Activated naive CD8-positive, alpha-beta T cell treated with anti-CD3 and anti-CD28 coated beads, Interleukin-2, amount 10 ng/mL, durations not matched to agents 7 days and 5 days (primary cell): ENCODE measurements at regions not wholly inside any gene's neighbourhood (a gene's known extent, or its start where the extent isn't known, plus 50 kb on each side); places are given as distances from the start of the nearest gene placed in this dataset.

Source experiments
- ATAC-seq: fragments of 150-1000 bp; cut with Tn5 transposase; one replicate; pipeline ENCODE4 v1.10.0; 2021; ENCODE audit warnings: low read depth, moderate library complexity
- POLR2A ChIA-PET: fragments of 350-600 bp; sonication (Branson Sonifier 250); formaldehyde crosslinking; loops from one replicate; lab custom pipeline; 2021; ENCODE audit warnings: antibody characterized with exemption; lab: Charles Lee
- DNase-seq: peaks from one replicate; pipeline ENCODE4 v3.0.0; 2021
- H3K27ac Mint-ChIP-seq: one replicate; pipeline ENCODE4 v1.8.0; 2022; ENCODE audit warnings: mild to moderate bottlenecking, mixed read lengths
- H3K27me3 Mint-ChIP-seq: one replicate; pipeline ENCODE4 v1.8.0; 2022; ENCODE audit warnings: mild to moderate bottlenecking, moderate library complexity, mixed read lengths
- H3K36me3 Mint-ChIP-seq: one replicate; pipeline ENCODE4 v1.8.0; 2021; ENCODE audit warnings: mild to moderate bottlenecking, mixed read lengths
- H3K4me1 Mint-ChIP-seq: one replicate; pipeline ENCODE4 v1.8.0; 2021; ENCODE audit warnings: mixed read lengths
- H3K4me3 Mint-ChIP-seq: one replicate; pipeline ENCODE4 v1.8.0; 2022; ENCODE audit warnings: mild to moderate bottlenecking, moderate library complexity, mixed read lengths
- H3K9me3 Mint-ChIP-seq: one replicate; pipeline ENCODE4 v1.8.0; 2021; ENCODE audit warnings: mixed read lengths

GRCh38 chr11:62073061-62073460, 50.8 kb upstream of the INCENP start:
- Mint-ChIP-seq H3K4me3 (no peak overlapping the region), H3K27me3 (peaks cover 10% of the 10 kb centered on the region), H3K9me3 (no peaks in the 10 kb centered on the region), H3K4me1 (no peaks in the 10 kb centered on the region), H3K36me3 (no peaks in the 10 kb centered on the region), H3K27ac (no peak overlapping the region)
- POLR2A ChIA-PET = no interaction called here
- no peak for DNase-seq
- ATAC-seq = no peak

- ATAC-seq (no peak), DNase-seq (no peak)
- Mint-ChIP-seq H3K4me3 (no peak overlapping the region), H3K36me3 (no peaks in the 10 kb centered on the region), H3K4me1 (no peaks in the 10 kb centered on the region), H3K9me3 (no peaks in the 10 kb centered on the region), H3K27ac (no peak overlapping the region), H3K27me3 (peaks cover 12% of the 10 kb centered on the region)
- POLR2A ChIA-PET = no interaction called here
These were observed 52.4 kb upstream of the INCENP start for GRCh38 chr11:62071408-62071807.

- ATAC-seq = no peak
- Mint-ChIP-seq H3K4me3 (no peak overlapping the region), H3K27ac (no peak overlapping the region), H3K9me3 (no peaks in the 10 kb centered on the region), H3K36me3 (no peaks in the 10 kb centered on the region), H3K27me3 (peaks cover 13% of the 10 kb centered on the region), H3K4me1 (no peaks in the 10 kb centered on the region)
- DNase-seq = no peak
- POLR2A ChIA-PET = no interaction called here
These were observed 53.6 kb upstream of the INCENP start for GRCh38 chr11:62069986-62070919.

DNA sequence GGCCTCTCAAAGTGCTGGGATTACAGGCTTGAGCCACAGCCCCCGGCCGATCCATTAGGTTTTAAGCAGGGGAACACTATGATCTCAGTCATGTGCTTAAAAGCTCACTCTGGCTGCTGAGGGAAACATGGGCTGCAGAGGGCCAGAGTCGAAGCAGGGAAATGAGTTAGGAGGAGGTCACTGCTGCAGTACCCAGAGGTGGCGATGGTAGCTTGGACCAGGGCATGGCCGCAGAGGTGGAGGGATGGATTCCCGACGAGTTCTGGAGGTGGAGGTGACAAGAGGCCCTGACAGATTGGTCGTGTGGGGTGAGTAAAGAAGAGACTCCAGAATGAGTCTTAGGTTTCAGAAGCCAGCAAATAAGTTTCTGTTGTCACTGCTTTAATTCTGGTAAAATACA, 54.4 kb upstream of the INCENP start:
- Mint-ChIP-seq H3K4me3 (no peak overlapping the region), H3K27me3 (peaks cover 13% of the 10 kb centered on the region), H3K27ac (no peak overlapping the region), H3K36me3 (no peaks in the 10 kb centered on the region), H3K4me1 (no peaks in the 10 kb centered on the region), H3K9me3 (no peaks in the 10 kb centered on the region)
- POLR2A ChIA-PET = no interaction called here
- DNase-seq (no peak), ATAC-seq (no peak)

DNA sequence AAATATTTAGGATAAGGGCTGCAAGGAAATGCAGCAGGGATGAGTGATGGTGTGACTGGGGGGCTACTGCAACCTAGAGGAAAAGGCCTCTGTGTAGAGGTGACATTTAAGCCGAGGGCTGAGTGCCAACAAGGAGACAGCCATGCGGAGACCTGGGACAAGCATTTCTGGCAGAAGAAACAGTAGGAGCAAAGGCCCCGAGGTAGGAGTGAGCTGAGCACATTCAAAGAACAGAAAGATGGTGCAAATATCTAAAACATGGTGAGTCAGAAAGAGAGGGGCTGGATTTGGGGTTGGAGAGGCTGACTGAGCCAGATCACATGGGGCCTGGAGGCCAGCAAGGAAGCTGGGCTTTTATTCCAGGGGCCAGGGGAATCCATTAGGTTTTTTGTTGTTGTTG, 55.1 kb upstream of the INCENP start:
- H3K36me3 Mint-ChIP-seq = no peaks in the 10 kb centered on the region
- no peak for DNase-seq
- no peak overlapping the region for H3K4me3 Mint-ChIP-seq
- peaks cover 13% of the 10 kb centered on the region for H3K27me3 Mint-ChIP-seq
- no peaks in the 10 kb centered on the region for H3K4me1 Mint-ChIP-seq
- POLR2A ChIA-PET = no interaction called here
- H3K9me3 Mint-ChIP-seq = no peaks in the 10 kb centered on the region
- ATAC-seq = no peak
- H3K27ac Mint-ChIP-seq = no peak overlapping the region

GRCh38 chr11:62067741-62068140, 56.1 kb upstream of the INCENP start:
- POLR2A ChIA-PET = no interaction called here
- H3K27me3 Mint-ChIP-seq = peaks cover 13% of the 10 kb centered on the region
- H3K27ac Mint-ChIP-seq = no peak overlapping the region
- H3K4me3 Mint-ChIP-seq = no peak overlapping the region
- no peaks in the 10 kb centered on the region for H3K36me3 Mint-ChIP-seq
- no peaks in the 10 kb centered on the region for H3K9me3 Mint-ChIP-seq
- ATAC-seq = no peak
- no peaks in the 10 kb centered on the region for H3K4me1 Mint-ChIP-seq
- no peak for DNase-seq

DNA sequence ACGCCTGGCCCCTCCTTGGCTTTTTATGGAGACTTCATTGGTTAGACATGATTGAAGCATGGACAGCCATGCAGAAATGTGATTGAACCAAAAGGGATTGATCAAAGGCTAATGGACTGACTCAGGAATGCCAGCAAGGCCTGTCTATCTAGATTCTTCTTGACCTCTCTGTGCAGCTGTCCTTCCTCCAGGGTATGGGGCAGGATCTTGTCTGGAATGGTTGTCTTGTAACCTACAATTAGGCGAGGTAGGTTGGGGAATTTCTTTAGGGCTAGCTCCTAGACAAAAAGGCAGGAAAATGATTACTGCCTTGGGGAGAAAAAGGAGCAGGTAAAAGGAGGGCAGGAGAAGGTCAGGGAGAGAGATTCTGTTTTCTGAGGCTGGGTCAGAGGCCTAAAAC, 59.6 kb upstream of the INCENP start:
- Mint-ChIP-seq H3K9me3 (no peaks in the 10 kb centered on the region), H3K27ac (no peak overlapping the region), H3K27me3 (peaks cover 8% of the 10 kb centered on the region), H3K36me3 (no peaks in the 10 kb centered on the region), H3K4me1 (no peaks in the 10 kb centered on the region), H3K4me3 (no peak overlapping the region)
- DNase-seq = no peak
- no peak for ATAC-seq
- POLR2A ChIA-PET = no interaction called here

- DNase-seq (no peak), ATAC-seq (no peak)
- H3K4me3 Mint-ChIP-seq = no peak overlapping the region
- POLR2A ChIA-PET = interaction anchor here (0.5 to 0.6 kb wide), 2 partner anchors 187 to 194 kb away, joined by 4 to 5 read pairs; no protein-coding TSS in a partner anchor
- H3K36me3 Mint-ChIP-seq = no peaks in the 10 kb centered on the region
- no peak overlapping the region for H3K27ac Mint-ChIP-seq
- peaks cover 3% of the 10 kb centered on the region for H3K27me3 Mint-ChIP-seq
- H3K4me1 Mint-ChIP-seq = no peaks in the 10 kb centered on the region
- no peaks in the 10 kb centered on the region for H3K9me3 Mint-ChIP-seq
These were observed 61.5 kb upstream of the INCENP start for GRCh38 chr11:62062223-62062861.

- no peaks in the 10 kb centered on the region for H3K4me1 Mint-ChIP-seq
- no peaks in the 10 kb centered on the region for H3K36me3 Mint-ChIP-seq
- H3K4me3 Mint-ChIP-seq = no peak overlapping the region
- POLR2A ChIA-PET = no interaction called here
- no peaks in the 10 kb centered on the region for H3K9me3 Mint-ChIP-seq
- ATAC-seq = no peak
- H3K27ac Mint-ChIP-seq = no peak overlapping the region
- DNase-seq = no peak
- peaks cover 3% of the 10 kb centered on the region for H3K27me3 Mint-ChIP-seq
These were observed 62.2 kb upstream of the INCENP start for GRCh38 chr11:62061356-62062222.

GRCh38 chr11:62057069-62057468, 66.7 kb upstream of the INCENP start:
- POLR2A ChIA-PET = no interaction called here
- Mint-ChIP-seq H3K27me3 (peaks cover 9% of the 10 kb centered on the region), H3K4me3 (no peak overlapping the region), H3K9me3 (no peaks in the 10 kb centered on the region), H3K27ac (no peak overlapping the region), H3K36me3 (no peaks in the 10 kb centered on the region), H3K4me1 (no peaks in the 10 kb centered on the region)
- ATAC-seq (no peak), DNase-seq (no peak)

- no peak overlapping the region for H3K27ac Mint-ChIP-seq
- ATAC-seq (no peak), DNase-seq (no peak)
- POLR2A ChIA-PET = no interaction called here
- no peak overlapping the region for H3K4me3 Mint-ChIP-seq
- peaks cover 9% of the 10 kb centered on the region for H3K27me3 Mint-ChIP-seq
- no peaks in the 10 kb centered on the region for H3K9me3 Mint-ChIP-seq
- H3K4me1 Mint-ChIP-seq = no peaks in the 10 kb centered on the region
- no peaks in the 10 kb centered on the region for H3K36me3 Mint-ChIP-seq
These were observed 67.8 kb upstream of the INCENP start for GRCh38 chr11:62055970-62056369.

DNA sequence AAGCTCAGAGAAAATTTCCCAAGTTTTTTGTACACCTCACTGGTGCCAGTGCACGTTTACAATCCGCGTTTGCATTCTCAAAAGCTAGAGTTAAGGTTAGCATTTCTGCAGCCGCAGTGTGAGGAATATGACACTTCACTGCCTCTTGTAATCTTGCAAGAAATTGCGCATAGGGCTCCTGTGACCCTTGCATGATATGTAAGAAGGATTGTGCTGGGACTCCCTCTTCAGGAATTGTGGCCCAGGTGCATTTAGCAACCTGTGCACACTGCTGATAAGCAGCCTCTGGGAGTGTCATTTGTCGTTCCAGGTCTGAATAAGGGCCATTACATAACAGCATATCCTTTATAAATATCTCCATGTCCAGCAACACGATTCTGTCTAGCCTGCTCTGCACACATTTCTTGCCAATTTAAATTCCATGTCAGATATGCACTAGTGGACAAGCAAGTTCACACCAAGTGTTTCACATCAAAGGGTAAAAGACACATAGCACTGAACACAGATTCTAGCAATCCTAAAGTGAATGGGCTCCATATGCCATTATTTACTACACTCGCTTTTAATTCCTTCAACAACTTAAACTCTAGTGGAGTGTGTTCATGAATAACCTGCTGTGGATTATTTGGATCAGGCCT, 69.2 kb upstream of the INCENP start:
- no peak overlapping the region for H3K27ac Mint-ChIP-seq
- H3K27me3 Mint-ChIP-seq = peaks cover 11% of the 10 kb centered on the region
- no peaks in the 10 kb centered on the region for H3K4me1 Mint-ChIP-seq
- POLR2A ChIA-PET = no interaction called here
- no peaks in the 10 kb centered on the region for H3K9me3 Mint-ChIP-seq
- H3K36me3 Mint-ChIP-seq = no peaks in the 10 kb centered on the region
- DNase-seq (no peak), ATAC-seq (no peak)
- H3K4me3 Mint-ChIP-seq = no peak overlapping the region

DNA sequence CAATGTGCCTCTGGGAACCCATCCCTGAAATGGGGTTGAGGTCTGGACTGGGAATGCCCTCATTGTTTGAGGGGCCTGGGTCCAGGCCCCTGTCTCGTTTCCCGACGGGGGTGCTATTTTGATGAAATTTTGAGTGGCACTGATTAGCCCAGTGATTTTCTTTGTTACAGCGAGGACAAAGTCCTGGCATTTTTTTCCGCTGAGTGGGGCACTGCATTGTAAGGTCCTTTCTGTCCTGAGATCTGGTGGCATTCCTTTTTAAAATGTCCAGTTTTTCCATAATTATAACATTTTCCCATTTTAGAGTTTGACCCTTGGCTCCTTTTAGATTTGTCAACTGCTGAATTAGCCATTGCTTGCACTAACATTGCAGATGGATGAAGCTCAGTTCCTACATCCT, 69.7 kb upstream of the INCENP start:
- POLR2A ChIA-PET = no interaction called here
- Mint-ChIP-seq H3K36me3 (no peaks in the 10 kb centered on the region), H3K9me3 (no peaks in the 10 kb centered on the region), H3K27ac (no peak overlapping the region), H3K4me3 (no peak overlapping the region), H3K27me3 (peaks cover 11% of the 10 kb centered on the region), H3K4me1 (no peaks in the 10 kb centered on the region)
- ATAC-seq (no peak), DNase-seq (no peak)
